HT1080 (cell line): ENCODE measurements at regions not wholly inside any gene's neighbourhood (a gene's known extent, or its start where the extent isn't known, plus 50 kb on each side); places are given as distances from the start of the nearest gene placed in this dataset.

Experiments used
- DNase-seq: peaks from one replicate; pipeline ENCODE4 v3.0.0-alpha.2; 2015; ENCODE audit warnings: low read depth

DNA sequence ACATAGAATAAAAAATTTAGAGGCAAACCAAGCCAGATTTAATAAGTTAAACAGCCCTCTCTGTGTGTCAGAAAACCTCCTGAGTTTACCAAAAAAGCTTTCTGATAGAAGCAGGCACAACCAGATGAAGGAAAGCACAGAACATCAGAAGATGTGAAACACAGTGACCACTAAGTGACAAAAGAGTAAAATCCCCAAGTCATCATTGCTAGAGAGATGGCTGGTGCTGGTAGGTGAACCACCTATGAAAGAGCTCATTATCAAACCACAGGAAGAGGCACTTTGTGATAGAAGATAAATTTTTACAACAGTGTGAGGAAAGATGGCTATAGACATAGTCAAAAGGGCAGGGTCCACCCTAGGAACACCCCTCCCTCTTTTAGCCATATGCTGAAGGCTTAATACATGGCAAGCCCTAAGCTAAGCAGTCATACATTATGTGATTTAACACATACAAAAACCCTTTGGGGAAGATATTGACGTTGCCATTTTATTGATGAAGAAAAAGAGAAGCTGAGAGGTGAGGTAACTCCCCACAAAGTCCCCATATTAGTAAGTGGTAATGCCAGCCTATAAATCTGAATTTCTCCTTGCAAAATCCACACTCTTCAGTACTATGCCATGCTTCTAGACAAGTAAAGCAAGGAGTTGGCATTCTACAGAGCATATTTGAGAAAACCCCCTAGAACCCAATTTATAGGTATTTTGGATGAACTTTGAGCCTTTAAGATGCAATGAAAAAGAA is 449.9 kb downstream of the LRIG3 start:
- no peak for DNase-seq

DNA sequence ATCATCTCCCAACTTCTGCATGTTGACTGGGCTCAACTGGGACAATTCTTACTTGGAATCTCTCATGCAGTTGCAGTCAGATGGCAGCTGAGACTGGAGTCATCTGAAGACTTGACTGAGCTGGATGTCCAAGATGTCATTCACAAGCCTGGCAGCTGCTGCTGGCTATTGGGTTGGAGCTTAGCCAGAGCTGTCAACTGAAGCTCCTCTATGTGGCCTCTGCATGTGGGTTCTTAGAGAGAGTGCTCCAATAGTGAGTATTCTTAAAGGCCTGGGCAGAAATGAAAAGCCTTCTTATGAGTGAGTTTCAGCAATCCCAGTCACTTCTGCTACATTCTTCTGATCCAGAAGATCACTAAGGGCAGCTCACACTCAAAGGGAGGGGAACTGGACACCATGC is 440.9 kb downstream of the LRIG3 start:
- no peak for DNase-seq

DNA sequence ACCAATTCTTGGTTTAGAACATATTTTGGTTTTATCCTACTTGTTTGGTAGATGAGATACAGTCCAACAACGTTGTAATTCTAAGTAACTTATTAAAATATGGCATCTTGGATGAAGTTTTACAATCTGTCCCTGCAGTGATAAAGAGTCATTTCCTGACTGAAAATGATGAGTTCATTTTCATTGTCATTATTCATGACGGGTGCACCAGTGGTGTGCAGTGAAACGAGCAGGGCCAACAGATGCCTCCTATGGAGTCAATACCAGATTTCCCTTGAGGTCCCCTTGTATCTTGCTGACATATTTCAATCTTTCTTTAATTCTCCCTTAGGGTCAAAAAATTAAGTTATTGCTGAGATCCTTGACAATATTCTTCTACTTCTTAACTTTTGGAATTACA is 438.5 kb downstream of the LRIG3 start:
- no peak for DNase-seq

DNA sequence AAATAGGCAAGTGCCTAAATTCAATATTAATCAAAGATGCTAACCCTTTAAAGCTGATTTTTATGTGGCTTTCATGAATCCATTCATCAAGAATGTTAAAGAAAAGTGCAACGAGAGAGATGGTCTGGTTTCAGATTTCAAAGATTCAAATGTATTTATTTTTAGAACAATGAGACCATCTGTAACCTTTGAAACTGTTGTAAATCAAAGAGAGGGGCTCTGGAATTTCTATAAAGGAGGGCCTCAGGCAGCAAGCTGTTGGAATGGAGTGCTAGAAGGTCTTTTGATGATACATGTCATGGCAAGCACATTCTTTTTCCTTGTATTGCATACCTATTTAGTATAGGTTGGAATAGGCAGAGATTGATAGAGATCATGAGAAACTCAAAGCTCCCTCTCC is 433.0 kb downstream of the LRIG3 start:
- DNase-seq, result no peak

DNA sequence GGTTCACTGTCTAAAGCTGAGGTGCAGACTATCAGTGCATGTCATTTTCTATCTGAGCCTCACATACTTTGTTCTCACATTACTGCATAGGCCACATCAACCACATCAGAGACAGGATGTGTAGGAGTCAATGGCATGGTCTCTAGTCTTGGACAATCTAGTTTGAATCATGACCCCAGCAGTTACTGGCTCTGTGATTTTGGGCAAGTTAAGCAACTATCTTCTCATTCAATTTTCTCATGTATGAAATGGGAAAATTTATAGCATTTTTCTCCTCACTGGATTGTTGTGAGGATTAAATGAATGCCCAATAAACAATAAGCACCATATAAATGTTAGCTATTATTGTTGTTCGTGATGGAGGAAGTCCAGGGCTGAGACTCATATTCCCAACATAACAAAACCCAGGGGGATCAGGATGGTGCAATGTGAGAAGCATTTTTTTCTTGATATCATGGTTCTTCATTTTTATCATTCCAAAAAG is 432.6 kb downstream of the LRIG3 start:
- peak; percentile 77 for DNase-seq

DNA sequence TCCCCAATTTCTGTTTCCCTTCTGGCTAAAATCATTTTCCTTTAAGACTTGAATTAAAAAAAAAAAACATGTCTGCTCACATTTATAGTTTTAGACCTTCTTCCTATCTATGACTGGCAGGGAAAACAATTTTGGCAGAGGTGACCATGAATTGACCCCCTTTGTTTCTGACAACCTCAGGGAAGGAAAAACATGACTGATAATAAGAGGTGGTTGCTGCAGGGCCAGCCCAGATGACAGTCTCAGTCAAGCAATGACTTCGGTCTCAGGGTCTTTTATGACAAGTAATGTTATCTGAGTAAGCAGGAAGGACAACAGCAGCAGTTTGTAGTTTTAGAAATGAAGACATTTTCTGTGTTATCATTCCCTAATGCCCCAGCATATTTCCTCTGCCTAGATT is 430.9 kb downstream of the LRIG3 start:
- no peak for DNase-seq

DNA sequence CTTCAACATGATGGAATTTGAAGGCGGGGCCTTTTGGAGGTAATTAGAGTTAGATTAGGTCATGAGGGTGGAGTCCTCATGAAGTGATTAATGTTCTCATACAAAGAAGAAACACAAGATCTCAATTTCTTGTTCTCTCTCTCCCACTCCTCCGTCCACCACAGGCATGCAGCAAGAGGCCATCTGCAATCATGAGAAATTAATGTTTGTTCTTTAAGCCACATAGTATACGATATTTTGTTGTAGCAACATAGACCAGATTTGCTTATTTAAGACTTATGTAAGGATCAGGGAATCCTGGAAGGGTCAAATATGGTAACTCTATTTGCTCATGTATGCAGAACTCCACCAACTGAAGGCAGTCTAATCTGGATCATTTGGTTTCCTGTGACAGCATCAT is 429.0 kb downstream of the LRIG3 start:
- DNase-seq, result no peak

DNA sequence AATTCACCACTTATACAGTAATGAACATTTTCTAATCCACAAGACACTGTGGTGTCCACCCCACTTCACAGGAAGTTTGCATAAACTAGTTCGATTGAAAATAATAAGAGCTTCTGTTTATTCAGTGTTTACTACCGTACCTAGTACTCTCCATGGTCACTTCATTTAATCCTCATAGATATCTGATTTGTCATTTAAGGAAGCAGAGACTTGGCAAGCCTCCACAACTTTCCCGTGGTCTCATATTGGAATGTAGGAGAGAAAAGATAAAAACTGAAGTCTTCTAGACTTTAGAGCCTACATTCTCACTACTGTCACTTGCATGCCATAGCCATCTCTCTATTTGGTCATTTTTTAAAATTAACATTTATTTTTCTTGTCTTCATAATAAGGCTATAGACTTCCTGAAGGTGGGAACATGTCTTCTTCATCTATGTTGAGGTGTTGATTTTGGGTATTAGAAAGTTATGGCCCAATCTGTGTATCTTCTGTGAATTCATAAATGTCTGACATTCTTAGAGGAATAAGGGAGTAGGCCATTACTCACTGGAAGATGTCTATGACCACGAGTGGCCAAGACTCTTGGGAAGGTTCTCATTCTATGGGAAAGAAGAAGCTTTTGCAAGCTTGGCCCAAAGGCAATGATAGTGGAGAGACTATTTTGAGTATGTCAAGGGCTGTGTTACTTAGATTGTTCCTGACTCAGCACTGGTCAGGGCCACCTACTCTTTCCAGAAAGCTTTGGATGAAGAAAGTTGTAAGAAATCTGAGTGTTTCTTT is 423.7 kb downstream of the LRIG3 start:
- peak; percentile 44 for DNase-seq

DNA sequence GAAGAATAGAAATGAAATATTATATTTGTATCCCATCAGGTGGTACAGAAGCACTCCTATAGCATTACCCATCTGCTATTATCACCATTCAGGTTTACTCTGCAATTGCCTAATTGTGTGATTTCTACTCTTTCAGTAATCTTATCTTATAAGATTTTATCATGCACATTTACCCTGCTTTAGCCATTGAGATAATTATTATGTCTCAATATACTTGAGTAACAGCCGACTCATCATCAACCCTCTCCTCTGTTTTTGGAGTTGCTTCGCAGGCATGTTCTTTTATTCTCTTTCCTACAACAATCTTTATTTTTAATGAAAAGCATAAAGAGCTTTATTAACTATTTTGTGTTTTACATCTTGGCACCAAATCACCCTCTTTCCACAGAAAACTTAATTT is 419.9 kb downstream of the LRIG3 start:
- no peak for DNase-seq

DNA sequence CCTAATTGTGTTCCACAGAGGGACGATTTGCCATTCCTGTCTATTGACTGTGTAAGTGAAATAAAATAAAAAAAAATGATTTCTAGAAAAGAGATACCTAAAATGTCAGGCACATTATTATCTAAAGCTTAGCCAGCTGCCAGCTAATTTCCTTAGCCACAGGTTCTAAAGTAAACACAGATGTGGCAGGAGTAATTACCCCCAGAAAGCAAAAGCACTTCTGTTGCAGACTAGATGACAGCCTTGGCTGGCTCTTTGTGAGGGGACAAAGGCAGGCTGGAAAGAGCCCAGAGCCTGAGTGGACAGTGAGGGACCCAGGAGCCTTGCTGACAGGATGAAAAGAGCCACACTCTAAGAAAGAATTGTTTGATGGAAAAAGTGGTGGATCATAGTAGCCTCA is 418.1 kb downstream of the LRIG3 start:
- DNase-seq, result no peak

DNA sequence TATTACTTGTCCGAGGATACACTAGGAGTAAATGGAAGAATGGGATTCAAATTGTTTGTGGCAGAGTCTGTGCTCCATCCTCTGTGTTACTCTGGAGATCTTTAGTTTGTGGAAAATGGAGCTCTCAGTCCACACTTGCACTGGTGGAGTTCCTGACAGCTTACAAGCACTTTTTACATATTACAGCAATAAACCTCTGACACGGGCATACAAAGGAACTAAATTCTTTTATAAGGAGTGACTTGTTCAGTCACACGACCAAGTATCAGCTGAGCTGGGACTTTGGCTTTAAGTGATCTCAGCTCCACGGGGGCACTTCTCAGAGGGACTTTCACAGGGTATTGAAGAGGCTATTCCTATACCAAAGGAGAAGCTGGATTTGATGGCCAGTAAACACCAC is 417.5 kb downstream of the LRIG3 start:
- DNase-seq, result no peak

DNA sequence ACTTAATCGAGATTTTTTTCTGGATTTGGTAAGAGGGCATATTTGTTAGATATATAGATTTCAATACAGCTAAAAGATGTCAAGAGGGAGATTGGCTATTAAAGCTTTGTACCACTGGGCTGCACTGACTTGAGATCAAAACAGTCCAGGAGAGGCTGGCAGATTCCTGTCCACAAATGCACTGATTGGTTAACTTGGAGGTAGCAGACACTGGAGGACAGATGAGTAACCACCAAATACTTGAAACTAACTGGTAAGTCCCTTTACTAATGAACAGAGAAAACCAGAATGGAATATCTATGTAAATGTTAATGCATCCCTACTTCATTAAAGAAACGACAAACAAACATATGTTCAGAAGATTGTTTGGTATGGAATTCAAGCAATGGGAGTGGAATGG is 416.6 kb downstream of the LRIG3 start:
- DNase-seq, result no peak

DNA sequence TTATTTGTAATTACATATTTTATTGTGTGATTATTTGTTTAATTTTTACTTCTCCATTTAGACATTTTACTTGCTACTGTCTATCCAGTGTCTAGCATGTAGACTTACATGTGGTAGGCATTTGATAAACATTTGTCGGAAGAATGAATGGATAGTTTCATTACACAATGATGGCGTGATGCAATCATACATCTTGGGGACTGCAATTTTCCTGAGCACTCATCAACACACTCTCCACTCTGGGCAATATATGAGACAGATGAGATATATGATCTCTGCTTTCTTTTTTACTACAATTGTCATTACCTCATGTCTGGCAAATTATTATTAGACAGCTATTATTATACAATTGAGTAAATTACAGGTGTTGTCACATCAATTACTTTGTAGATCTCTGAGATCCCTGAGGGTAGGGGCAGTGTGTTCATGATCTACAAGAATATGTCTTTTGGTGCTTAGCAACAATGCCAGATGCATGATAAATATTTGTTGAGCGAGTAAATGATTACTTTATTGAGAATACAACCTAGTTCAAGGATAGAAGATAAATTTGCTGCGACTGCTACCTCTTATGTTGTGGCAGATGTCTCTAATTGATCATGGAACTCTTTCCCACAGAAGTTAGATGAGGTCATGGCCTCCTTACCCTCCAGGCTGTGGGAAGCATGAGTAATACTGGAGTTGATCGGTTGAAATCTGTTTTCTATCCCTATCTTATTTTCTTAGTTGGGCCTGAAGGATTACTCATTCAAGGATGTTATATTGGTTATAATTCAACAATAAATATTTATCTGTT is 416.0 kb downstream of the LRIG3 start:
- peak; percentile 30 for DNase-seq

DNA sequence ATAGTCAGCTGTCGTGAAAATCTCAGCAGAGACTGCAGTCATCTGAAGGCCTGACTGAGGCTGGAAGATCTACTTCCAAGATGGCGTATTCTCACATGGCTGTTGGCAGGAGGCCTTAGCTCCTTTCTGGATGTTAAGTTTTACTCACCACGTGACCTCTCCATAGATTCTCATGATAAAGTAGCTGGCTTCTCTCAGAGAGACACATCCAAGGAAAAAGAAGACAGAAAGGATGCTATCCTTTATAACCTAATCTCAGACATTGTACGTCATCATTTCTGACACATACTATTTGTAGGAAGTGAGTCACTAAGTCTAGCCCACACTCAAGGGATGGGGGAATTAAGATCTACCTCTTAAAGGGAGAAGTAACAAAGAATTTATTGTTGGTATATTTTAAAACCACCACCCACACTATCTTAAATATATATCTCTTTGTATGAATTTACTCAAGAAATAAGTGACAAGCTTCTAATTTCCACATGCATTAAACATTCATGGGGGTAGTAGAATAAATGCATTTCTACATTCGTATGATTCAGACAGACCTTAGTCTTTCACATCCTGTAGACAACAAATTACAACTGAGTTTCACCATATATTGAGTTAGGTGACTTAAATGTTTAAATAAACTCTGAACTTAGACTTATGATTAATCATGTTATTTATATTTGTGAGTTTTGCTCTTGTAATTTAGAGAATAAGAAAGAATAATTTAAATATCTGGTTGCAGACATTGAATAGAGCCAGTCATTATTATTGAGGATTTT is 411.0 kb downstream of the LRIG3 start:
- peak; percentile 98 for DNase-seq

DNA sequence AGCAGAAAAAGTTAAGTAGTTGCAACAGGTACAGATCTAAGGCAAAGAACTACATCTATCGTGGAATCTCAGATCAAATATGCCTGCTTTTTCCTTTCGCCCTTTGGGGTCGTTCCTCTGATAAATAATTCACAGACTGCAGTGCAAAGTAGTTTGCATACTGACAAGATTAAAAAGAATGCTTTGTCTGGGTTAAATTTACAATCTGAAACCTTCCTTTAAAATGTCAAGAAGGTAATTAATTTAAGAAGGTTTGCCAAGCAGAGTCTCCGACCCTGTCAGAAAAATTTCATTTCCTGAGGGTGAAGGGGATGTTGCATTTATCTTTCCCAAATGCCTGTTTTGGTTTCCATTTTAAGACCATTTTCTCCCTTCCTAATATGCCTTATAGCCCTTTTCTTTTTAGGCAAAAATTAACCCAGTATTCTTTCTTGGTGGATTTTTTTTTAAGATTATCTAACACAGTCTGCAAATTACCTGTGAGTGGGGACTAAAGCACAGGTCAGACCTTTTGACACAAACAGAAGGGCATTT is 406.9 kb downstream of the LRIG3 start:
- no peak for DNase-seq

DNA sequence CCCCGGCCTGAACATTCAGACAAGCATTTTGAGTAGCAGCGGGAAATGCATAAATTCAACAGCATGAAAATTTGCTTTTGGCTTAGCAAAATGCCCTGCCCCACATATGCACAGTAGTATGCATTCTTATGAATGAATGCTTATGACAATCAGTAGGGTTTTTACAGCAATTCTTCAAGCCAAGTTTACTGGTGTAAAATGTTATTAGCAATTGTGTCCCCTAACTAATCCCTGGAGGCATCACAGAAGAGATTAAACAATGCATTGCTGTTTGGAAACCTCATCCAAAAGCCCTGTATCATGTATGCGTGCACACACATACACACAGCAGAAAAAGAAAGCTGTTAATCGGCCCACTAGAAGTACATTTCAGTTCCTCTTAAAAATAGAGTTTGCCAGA is 406.5 kb downstream of the LRIG3 start:
- no peak for DNase-seq

DNA sequence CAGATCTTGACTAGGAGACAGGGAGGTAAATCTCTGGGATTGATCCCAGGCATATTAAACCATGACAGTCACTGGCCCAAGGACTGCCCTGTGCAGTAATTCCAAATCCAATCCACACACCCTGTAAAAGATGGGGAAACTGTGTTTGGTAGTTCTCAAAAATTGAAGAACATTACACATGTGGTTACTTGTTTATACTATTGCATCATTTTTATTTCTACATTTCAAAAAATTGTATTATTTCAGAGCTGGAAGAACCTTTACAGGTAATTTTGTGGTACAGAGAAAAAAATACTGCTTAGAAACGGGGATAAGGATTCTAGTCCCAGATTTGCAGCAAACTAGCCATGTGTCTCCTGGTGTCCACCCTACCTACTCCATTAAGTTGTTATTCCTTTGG is 400.5 kb downstream of the LRIG3 start:
- no peak for DNase-seq

DNA sequence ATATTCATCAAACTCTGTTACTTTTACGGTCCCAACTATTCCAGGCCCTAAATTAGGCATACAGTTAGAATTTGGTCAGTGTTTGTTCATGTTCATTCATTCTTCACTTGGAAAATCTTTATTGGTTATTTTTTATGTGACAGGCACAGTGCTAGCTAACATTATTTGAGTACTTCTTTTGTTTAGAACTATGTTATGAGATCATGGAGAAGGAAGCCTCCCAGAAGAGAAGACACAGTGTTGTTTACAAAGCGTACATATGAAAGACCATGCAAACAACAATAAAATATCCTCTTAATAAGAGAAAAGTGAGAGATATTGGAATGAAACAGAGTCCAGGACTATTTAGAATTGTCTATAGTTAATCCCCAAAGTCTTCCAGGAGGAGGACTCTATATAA is 399.2 kb downstream of the LRIG3 start:
- DNase-seq, result no peak

DNA sequence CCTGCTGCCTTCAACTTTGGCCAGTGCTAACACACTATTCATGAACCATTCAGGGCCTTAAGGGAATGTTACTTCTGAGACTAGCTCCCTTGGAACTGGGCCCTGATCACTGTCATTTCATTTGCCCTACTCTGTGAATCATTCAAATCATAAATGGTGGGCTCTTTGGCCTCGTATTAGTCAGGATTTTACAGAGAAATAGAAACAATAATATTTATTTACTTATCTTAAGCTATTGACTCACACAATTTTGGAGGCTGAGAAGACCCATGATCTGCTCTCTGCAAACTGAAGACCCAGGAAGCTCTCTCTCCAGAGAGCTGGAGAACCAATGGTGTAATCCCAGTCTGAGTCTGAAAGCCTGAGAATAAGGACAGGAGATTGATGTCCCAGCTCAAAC is 398.5 kb downstream of the LRIG3 start:
- no peak for DNase-seq

DNA sequence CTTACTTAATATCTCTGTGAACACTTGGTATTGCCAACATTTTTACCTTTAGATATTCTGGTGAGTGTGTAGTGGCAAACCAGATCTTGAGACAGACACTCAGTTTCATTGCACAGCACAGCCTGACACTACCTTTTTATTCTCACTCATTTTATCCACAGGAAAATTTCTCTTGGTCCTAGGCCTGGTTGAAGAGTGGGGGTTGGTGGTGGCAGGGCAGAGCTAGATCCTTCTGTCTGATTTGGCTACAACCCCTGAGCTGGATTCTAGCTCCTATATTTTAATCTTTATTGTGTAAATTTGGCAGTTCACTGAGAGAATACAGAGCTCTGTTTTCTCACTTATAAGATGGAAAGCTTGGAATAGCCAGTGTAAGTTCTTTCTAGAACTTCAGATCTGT is 396.9 kb downstream of the LRIG3 start:
- no peak for DNase-seq

DNA sequence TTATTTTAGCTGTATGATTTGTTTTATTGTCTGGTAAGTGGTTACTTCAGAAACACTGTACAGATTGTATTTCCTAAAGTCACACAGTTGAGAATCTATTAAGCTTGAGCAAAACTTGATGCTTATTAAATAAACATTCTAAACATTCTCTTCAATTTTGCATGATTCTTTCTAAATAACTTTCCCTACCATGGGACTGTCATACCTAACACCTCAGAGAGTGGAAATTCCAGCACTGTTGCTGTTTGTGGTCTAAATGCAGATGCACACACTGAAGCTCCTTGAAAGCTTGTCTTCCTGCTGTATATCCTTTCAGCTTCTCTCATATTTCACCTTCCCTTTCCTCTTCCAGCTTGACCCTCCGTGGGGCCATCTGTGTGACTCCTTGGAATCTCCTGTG is 392.0 kb downstream of the LRIG3 start:
- DNase-seq, result no peak
